ENCODE measurements at regions not wholly inside any gene's neighbourhood (a gene's known extent, or its start where the extent isn't known, plus 50 kb on each side); places are given as distances from the start of the nearest gene placed in this dataset.

GRCh38 chr16:80208743-80209142 lies 332.1 kb upstream of the DYNLRB2 start:
- H3K4me3 ChIP-seq (replicated peaks; ENCODE audit: low read depth, low read length) = no peak overlapping the region
- no peak for DNase-seq (ENCODE audit: low read depth)
- no peak for TF ChIP-seq CTCF (IDR thresholded peaks at IDR 0.05; ENCODE audit: low read length, missing control alignments)

- DNase-seq (ENCODE audit: low read depth) = no peak
- no peak for TF ChIP-seq CTCF (IDR thresholded peaks at IDR 0.05; ENCODE audit: low read length, missing control alignments)
- H3K4me3 ChIP-seq (replicated peaks; ENCODE audit: low read depth, low read length) = no peak overlapping the region
These were observed 332.8 kb upstream of the DYNLRB2 start for GRCh38 chr16:80208015-80208414.

- no peak overlapping the region for H3K4me3 ChIP-seq (replicated peaks; ENCODE audit: low read depth, low read length)
- TF ChIP-seq CTCF (IDR thresholded peaks at IDR 0.05; ENCODE audit: low read length, missing control alignments) = no peak
- DNase-seq (ENCODE audit: low read depth) = no peak
These were observed 337.0 kb upstream of the DYNLRB2 start for GRCh38 chr16:80203821-80204220.

- DNase-seq (ENCODE audit: low read depth) = no peak
- no peak overlapping the region for H3K4me3 ChIP-seq (replicated peaks; ENCODE audit: low read depth, low read length)
- no peak for TF ChIP-seq CTCF (IDR thresholded peaks at IDR 0.05; ENCODE audit: low read length, missing control alignments)
These were observed 337.9 kb upstream of the DYNLRB2 start for GRCh38 chr16:80202831-80203413.

GRCh38 chr16:80200079-80200478 lies 340.7 kb upstream of the DYNLRB2 start:
- no peak for DNase-seq (ENCODE audit: low read depth)
- no peak overlapping the region for H3K4me3 ChIP-seq (replicated peaks; ENCODE audit: low read depth, low read length)
- TF ChIP-seq CTCF (IDR thresholded peaks at IDR 0.05; ENCODE audit: low read length, missing control alignments) = no peak

GRCh38 chr16:80199614-80200013 lies 341.2 kb upstream of the DYNLRB2 start:
- no peak overlapping the region for H3K4me3 ChIP-seq (replicated peaks; ENCODE audit: low read depth, low read length)
- DNase-seq (ENCODE audit: low read depth) = no peak
- no peak for TF ChIP-seq CTCF (IDR thresholded peaks at IDR 0.05; ENCODE audit: low read length, missing control alignments)
